ENCODE measurements at regions not wholly inside any gene's neighbourhood (a gene's known extent, or its start where the extent isn't known, plus 50 kb on each side); places are given as distances from the start of the nearest gene placed in this dataset.
"Not testable (repeated sequence)": the region's sequence is repeated elsewhere in the genome, so short reads cannot be mapped to it uniquely, and the experiment has no call there.

- DNase-seq = no peak
Measured at GRCh38 chr20:2203436-2203835, 92.4 kb upstream of the TGM3 start.

DNA sequence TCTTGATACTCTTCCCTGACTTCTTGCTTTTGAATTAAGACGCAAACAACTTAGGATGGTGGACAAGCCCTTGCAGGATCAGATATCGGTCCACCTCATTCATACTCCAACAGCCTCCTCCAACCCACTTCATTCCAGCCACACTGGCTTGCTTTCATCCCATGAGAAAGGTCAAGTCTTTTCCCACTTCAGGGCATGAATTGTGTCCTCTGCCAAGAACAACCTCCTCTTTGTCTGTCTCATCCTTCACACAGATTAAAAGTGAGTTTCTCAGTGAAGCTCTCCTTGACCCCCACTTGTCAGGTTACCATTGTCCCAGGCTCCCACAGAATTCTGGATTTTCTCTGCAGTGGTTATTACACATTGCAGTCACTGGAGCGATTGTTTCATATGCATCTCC, 91.8 kb upstream of the TGM3 start:
- no peak for DNase-seq

- DNase-seq = peak; percentile 73 to 82
Measured at GRCh38 chr20:2206957-2207769, 88.6 kb upstream of the TGM3 start.

DNA sequence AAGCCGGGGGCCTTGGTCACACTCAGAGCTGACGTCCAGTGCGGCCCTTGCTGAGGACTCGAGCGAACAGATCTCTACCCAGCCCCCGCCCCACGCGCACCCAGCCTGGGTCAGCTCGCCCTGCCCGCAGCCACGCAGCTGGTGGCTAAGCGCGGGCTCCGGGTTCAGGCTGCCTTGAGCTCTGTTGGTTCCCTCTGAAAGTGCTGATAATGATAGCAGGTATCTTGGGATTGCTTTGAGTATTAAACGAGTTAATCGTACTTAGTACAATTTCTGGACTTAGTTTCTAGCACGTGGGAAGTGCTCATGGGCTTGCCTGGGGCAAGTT, 88.1 kb upstream of the TGM3 start:
- no peak for DNase-seq

GRCh38 chr20:2208897-2209296, 86.9 kb upstream of the TGM3 start:
- DNase-seq = no peak

DNA sequence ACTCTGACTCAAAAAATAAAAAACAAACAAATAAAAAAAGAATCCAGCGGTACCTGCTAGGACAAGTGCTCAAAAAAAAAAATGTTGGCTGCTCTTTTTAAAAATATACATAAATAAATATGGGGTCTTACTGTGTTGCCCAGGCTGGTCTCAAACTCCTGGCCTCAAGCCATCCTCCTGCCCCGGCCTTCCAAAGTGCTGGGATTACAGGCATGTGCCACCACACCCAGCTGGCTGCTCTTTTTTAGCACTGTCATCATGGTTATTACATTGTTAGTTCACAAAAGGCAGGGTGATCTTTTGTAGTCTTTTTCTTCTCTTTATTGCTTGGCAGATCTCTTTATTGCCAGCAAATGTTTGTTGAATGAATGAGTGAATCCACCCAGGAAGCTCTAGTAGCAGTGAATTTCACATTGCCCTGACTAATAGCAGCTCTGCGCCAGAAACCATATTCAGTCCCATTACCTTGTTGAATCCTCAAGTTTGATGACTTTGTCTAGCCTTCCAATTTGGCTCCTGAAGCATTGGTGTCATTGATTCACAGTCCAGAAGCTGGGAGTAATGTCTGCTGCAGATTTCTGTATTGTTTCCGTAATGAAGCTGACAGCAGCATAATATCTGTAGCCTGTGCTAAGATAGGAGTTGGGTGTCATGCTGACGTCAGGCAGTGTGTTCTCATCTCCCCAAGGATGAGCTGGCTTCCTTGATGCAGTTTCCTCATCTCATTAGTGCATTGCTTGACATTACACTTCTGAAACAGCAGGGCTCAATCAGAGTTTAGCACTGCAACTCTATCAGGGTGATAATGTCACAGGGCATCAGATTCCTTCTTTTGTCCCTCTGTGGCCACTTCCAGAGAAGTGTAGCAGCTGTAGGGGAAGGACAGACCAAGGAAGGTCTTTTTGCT, 84.9 kb upstream of the TGM3 start:
- DNase-seq = no peak

GRCh38 chr20:2212456-2213015, 83.3 kb upstream of the TGM3 start:
- no peak for DNase-seq

- no peak for DNase-seq
Measured at GRCh38 chr20:2213401-2213800, 82.4 kb upstream of the TGM3 start.

DNA sequence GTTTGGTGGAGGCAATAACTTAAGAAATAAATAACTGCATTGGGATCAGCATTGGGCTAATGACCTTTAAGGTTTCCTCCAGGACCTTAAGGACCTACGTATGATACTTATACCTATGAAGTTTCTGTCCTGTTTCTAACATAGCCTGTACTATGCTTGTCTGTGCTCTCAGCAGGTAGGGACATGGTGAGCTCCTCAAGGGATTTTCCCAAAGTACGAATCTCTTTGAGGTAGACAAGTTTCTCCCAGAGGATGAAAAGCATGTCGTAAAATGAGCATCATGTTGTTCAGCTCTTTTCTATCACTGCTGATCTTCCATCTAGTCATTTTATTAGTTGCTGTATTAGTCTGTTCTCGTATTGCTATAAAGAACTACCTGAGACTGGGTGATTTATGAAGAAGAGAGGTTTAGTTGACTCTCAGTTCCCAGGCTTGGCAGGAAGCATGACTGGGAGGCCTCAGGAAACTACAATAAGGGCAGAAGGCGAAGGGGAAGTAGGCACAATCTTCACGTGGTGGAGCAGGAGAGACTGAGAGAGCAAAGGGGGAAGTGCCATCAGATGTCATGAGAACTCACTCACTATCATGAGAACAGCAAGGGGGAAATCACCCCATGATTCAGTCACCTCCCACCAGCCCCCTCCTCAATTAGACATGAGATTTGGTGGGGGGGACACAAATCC, 77.8 kb upstream of the TGM3 start:
- no peak for DNase-seq

DNA sequence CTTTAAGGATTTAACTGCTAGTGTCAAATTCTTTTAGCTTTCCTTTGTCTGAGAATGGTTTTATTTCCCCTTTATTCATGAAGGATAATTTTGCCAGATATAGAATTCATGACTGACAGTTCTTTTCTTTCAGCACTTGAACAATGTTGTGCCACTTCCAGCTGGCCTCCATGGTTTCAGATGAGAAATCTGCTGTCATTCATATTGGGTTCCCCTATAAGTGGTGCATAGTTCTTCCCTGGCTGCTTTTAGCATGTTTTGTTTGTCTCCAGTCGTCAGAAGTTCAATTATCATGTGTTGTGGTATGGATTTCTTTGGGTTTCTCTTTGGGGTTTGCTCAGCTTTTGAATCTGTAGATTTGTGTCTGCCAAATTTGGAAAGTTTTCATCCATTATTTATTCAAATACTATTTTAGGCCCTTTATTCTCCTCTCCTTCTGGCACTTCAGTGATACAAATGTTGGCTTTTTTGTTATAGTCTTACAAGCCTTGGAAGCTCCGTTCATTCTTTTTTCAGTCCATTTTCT, 76.3 kb upstream of the TGM3 start:
- no peak for DNase-seq

DNA sequence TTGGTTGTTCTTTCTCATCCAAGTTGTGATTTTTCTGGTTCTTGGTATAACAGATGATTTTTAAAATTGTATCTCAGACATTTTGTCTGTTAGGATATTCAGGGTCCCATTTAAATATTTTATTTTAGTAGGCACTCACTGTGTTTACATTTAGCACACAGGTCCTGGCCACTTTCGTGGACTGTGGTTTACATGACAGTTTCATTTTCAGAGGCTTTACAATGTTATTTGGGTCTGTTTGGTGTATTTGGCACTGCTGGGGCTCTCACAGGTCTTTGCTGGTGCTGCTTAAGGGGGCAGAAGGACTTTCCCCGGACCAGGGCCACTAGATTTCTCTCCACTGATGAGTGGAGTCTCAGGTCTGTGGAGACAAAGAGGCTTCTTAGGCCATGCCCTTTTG, 75.5 kb upstream of the TGM3 start:
- DNase-seq = no peak

GRCh38 chr20:2221921-2222320, 73.9 kb upstream of the TGM3 start:
- no peak for DNase-seq

GRCh38 chr20:2223558-2224367, 72.0 kb upstream of the TGM3 start:
- no peak for DNase-seq

DNA sequence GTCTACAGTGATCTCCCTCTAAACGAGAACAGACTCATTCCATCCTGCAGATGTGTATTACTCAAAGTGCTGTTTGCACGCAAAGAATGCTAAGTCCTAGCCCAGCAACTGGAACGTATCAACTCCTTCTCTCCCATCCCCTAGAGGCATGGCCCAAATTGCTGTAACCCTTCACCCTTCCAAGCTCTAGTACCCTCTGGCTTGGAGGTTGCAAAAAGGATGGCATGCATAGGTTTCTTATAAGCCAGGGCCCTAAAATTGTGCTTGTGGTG, 71.5 kb upstream of the TGM3 start:
- DNase-seq = no peak

DNA sequence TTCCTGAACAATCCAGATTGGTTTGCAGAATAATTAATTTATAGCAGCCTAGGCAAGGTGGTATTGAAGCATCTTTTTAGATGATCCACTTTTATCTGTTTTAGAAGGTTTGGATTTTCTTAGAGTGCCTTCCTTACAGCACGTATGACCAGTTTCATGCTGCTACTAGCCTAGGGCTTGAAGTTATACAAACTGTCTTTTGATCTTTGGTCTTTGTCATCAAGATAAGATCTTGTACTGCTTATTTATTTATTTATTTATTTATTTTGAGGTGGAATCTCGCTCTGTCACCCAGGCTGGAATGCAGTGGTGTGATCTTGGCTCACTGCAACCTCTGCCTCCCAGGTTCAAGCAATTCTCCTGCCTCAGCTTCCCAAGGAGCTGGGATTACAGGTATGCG, 68.5 kb upstream of the TGM3 start:
- not testable (repeated sequence) for DNase-seq

DNA sequence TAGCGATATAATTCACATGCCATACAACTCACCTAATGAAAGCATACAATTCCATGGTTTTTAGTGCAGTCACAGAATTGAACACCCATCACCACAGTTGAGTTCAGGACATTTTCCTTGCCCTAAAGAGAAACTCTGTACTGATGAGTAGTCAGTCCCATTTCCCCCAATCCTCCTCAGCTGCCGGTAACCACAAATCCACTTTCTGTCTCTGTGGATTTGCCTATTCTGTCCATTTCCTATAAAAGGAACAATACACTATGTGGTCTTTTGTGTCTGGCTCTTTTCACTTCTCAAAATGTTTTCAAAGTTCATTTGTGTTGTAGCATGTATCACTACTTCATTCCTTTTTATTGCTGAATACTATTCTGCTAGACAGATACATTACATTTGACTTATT, 67.9 kb upstream of the TGM3 start:
- DNase-seq = no peak

DNA sequence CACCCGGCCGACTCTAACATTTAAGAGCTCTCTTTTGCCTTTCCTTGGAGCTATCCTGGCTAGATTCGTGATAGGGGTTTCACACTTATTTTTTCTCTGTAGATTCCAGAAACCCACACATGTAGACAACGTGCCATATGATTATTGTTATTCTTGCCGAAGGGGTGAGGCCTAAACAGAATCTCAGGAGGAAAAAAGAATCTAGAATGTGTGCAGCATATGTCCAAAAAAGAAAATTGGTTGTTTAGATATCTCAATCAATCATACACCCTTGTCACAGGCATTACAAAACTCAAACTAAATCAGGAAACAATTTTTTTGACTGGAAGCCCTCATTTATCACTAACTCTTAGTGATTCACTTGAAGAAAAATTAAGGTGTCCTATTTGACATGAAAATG, 66.9 kb upstream of the TGM3 start:
- no peak for DNase-seq

DNA sequence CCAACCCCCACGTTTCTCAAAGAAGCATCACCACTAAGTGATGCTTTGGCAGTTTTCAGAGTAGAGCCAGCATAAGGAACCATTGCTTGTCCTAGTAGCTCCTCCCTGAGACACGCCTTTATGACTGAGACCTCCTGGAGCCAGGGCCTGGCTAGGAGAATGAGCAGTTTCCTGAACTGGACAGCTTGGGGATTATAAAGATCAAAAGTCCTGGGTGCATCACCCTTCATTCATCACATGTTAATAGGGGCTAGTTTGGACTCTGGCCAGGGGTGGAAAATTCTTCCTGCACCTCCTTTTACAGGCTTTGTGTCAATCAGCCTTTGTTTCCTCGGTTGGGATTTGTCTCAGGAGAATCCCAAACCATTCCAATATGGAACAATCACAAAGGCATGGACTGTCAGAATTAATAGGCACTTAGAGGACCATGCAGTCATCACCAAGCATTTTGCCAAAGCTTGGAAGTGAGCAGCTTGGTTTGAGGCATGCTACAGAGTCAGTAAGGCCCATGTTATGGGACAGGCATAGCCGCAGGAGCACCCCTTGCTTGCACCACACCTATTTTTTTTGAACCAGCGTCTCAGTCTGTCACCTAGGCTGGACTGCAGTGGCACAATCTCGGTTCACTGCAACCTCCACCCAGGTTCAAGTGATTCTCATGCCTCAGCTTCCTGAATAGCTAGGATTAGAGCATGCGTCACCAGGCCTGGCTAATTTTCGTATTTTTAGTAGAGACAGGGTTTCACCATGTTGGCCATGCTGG, 64.9 kb upstream of the TGM3 start:
- no peak for DNase-seq

GRCh38 chr20:2231701-2232100, 64.1 kb upstream of the TGM3 start:
- DNase-seq = no peak

DNA sequence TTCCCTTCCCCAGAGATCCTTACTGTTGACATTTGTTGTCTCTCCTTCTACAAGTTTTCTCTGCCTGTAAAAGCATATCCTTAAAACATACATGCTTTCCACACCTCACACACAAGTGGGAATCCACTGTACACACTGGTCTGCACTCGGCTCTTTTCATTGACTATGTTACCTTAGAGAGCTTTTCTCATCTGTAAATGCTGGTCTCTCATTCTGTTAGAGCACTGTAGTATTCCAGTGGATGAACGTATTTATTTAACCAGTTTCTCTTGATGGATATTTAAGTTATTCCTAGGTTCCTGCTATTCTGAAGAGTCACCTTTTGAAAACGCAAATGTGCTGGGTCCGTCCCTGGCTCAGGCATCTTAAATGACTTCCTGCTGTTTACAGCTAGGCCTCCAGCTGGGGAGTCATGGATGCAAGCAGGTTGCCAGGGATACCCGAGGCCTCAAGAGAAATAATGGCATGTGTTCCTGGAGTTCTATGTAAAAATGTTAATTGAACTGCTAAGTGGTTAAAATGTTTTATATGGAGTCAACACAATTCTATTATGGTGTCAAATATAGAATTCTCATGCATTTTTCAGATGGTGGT, 61.1 kb upstream of the TGM3 start:
- DNase-seq = no peak

GRCh38 chr20:2236256-2236655, 59.5 kb upstream of the TGM3 start:
- DNase-seq = no peak
